ENCODE measurements at regions not wholly inside any gene's neighbourhood (a gene's known extent, or its start where the extent isn't known, plus 50 kb on each side); places are given as distances from the start of the nearest gene placed in this dataset.

- no peaks in the 10 kb centered on the region for H3K9me3 ChIP-seq (replicated peaks)
- DNase-seq: no peak
- H3K27me3 ChIP-seq (ENCODE audit: low read depth): no peaks in the 10 kb centered on the region
- intact Hi-C loops (cut with micrococcal nuclease): no loop called here
- no peak overlapping the region for H3K27ac ChIP-seq (replicated peaks)
- no peaks in the 10 kb centered on the region for H3K36me3 ChIP-seq
- no peak for TF ChIP-seq CTCF (IDR thresholded peaks at IDR 0.05; ENCODE audit: borderline replicate concordance)
- H3K4me1 ChIP-seq: no peaks in the 10 kb centered on the region
- no peak overlapping the region for H3K4me3 ChIP-seq
Observed at GRCh38 chr10:57621466-57621865, 646.2 kb downstream of the IPMK start.

GRCh38 chr10:57605948-57606485 lies 661.7 kb downstream of the IPMK start:
- TF ChIP-seq CTCF (IDR thresholded peaks at IDR 0.05; ENCODE audit: borderline replicate concordance): no peak
- intact Hi-C loops (cut with micrococcal nuclease): no loop called here
- H3K27ac ChIP-seq (replicated peaks): no peak overlapping the region
- no peaks in the 10 kb centered on the region for H3K36me3 ChIP-seq
- no peak for DNase-seq
- H3K27me3 ChIP-seq (ENCODE audit: low read depth): no peaks in the 10 kb centered on the region
- H3K4me3 ChIP-seq: no peak overlapping the region
- no peaks in the 10 kb centered on the region for H3K4me1 ChIP-seq
- H3K9me3 ChIP-seq (replicated peaks): no peaks in the 10 kb centered on the region

- Histone ChIP-seq H3K9me3 (replicated peaks) (no peaks in the 10 kb centered on the region), H3K27me3 (ENCODE audit: low read depth) (no peaks in the 10 kb centered on the region), H3K27ac (replicated peaks) (no peak overlapping the region), H3K36me3 (no peaks in the 10 kb centered on the region), H3K4me1 (no peaks in the 10 kb centered on the region), H3K4me3 (no peak overlapping the region)
- TF ChIP-seq CTCF (IDR thresholded peaks at IDR 0.05; ENCODE audit: borderline replicate concordance): no peak
- intact Hi-C loops (cut with micrococcal nuclease): no loop called here
- DNase-seq: no peak
Observed at GRCh38 chr10:57599440-57599839, 668.3 kb downstream of the IPMK start.

- no peak for TF ChIP-seq CTCF (IDR thresholded peaks at IDR 0.05; ENCODE audit: borderline replicate concordance)
- Histone ChIP-seq H3K27ac (replicated peaks) (no peak overlapping the region), H3K36me3 (no peaks in the 10 kb centered on the region), H3K27me3 (ENCODE audit: low read depth) (no peaks in the 10 kb centered on the region), H3K4me3 (no peak overlapping the region), H3K4me1 (no peaks in the 10 kb centered on the region), H3K9me3 (replicated peaks) (no peaks in the 10 kb centered on the region)
- DNase-seq: no peak
- intact Hi-C loops (cut with micrococcal nuclease): no loop called here
Observed at GRCh38 chr10:57593983-57594573, 673.6 kb downstream of the IPMK start.

GRCh38 chr10:57579926-57580325 lies 687.8 kb downstream of the IPMK start:
- Histone ChIP-seq H3K36me3 (no peaks in the 10 kb centered on the region), H3K27ac (replicated peaks) (no peak overlapping the region), H3K9me3 (replicated peaks) (peaks cover 3% of the 10 kb centered on the region), H3K4me3 (no peak overlapping the region), H3K27me3 (ENCODE audit: low read depth) (no peaks in the 10 kb centered on the region), H3K4me1 (no peaks in the 10 kb centered on the region)
- peak; percentile 58 for TF ChIP-seq CTCF (IDR thresholded peaks at IDR 0.05; ENCODE audit: borderline replicate concordance)
- intact Hi-C loops (cut with micrococcal nuclease): loop anchor here (10.0 kb wide), 1 partner anchor 485 kb away; no protein-coding TSS in a partner anchor
- no peak for DNase-seq

All from left ventricle myocardium inferior (tissue), 1 donor.